Brain microvascular endothelial cell (primary cell): ENCODE measurements at regions not wholly inside any gene's neighbourhood (a gene's known extent, or its start where the extent isn't known, plus 50 kb on each side); places are given as distances from the start of the nearest gene placed in this dataset.

Experiments
- DNase-seq: peaks from one replicate; pipeline ENCODE4 v3.0.0-alpha.2; 2020
- H3K27ac ChIP-seq: fragments of 250-450 bp; sonication (Bioruptor Pico); 2 replicates; pipeline ENCODE4 v1.5.1; 2020; ENCODE audit warnings: mild to moderate bottlenecking, moderate library complexity
- H3K27me3 ChIP-seq: fragments of 250-450 bp; sonication (Bioruptor Pico); replicated peaks from 2 replicates; pipeline ENCODE4 v1.5.1; 2020; ENCODE audit warnings: mild to moderate bottlenecking
- H3K36me3 ChIP-seq: fragments of 250-450 bp; sonication (Bioruptor Pico); replicated peaks from 2 replicates; pipeline ENCODE4 v1.5.1; 2020; ENCODE audit warnings: mild to moderate bottlenecking
- H3K4me3 ChIP-seq: 2 replicates; pipeline ENCODE4 v1.5.1; 2011; ENCODE audit warnings: low read depth, mild to moderate bottlenecking, control low read depth, low read length, moderate library complexity
- CTCF ChIP-seq: IDR thresholded peaks from 2 replicates; pipeline ENCODE4 v1.5.1; 2011; ENCODE audit warnings: low read depth, mild to moderate bottlenecking, moderate library complexity, low read length, control low read depth, inconsistent platforms; ENCODE audit errors: missing control alignments
- in situ Hi-C: cut with HindIII; loops from 2 replicates; pipeline ENCODE4 v1.10.0; 2017; ENCODE audit warnings: low sequenced_read_pairs, low pct_ligation_motif_present

GRCh38 chr14:81765651-81766275 lies 232.1 kb upstream of the SEL1L start:
- DNase-seq: no peak

GRCh38 chr14:81766321-81766915 lies 232.8 kb upstream of the SEL1L start:
- H3K27me3 ChIP-seq: no peaks in the 10 kb centered on the region
- no peak for TF ChIP-seq CTCF
- no peaks in the 10 kb centered on the region for H3K36me3 ChIP-seq
- no peak overlapping the region for H3K27ac ChIP-seq
- no peak for DNase-seq
- in situ Hi-C loops: no loop called here
- H3K4me3 ChIP-seq: no peak overlapping the region

More at GRCh38 chr14:81765651-81766275, 232.1 kb upstream of the SEL1L start:
- in situ Hi-C loops: no loop called here
- H3K36me3 ChIP-seq: no peaks in the 10 kb centered on the region
- TF ChIP-seq CTCF: no peak
- no peak overlapping the region for H3K27ac ChIP-seq
- no peaks in the 10 kb centered on the region for H3K27me3 ChIP-seq
- no peak overlapping the region for H3K4me3 ChIP-seq

- no peak for TF ChIP-seq CTCF
- H3K36me3 ChIP-seq: no peaks in the 10 kb centered on the region
- in situ Hi-C loops: no loop called here
- H3K27ac ChIP-seq: no peak overlapping the region
- H3K4me3 ChIP-seq: no peak overlapping the region
- H3K27me3 ChIP-seq: no peaks in the 10 kb centered on the region
- DNase-seq: no peak
Observed at GRCh38 chr14:81767266-81767995, 233.8 kb upstream of the SEL1L start.

GRCh38 chr14:81771651-81772275 lies 238.1 kb upstream of the SEL1L start:
- no peak overlapping the region for H3K27ac ChIP-seq
- H3K36me3 ChIP-seq: no peaks in the 10 kb centered on the region
- no peak overlapping the region for H3K4me3 ChIP-seq
- in situ Hi-C loops: no loop called here
- no peaks in the 10 kb centered on the region for H3K27me3 ChIP-seq
- no peak for DNase-seq
- TF ChIP-seq CTCF: no peak

- Histone ChIP-seq H3K27me3 (no peaks in the 10 kb centered on the region), H3K27ac (no peak overlapping the region), H3K4me3 (no peak overlapping the region), H3K36me3 (no peaks in the 10 kb centered on the region)
- in situ Hi-C loops: no loop called here
- no peak for DNase-seq
- no peak for TF ChIP-seq CTCF
Observed at GRCh38 chr14:81772381-81772780, 238.7 kb upstream of the SEL1L start.
